HG03460 (cell line): ENCODE measurements at regions not wholly inside any gene's neighbourhood (a gene's known extent, or its start where the extent isn't known, plus 50 kb on each side); places are given as distances from the start of the nearest gene placed in this dataset.
"Not testable (repeated sequence)": the region's sequence is repeated elsewhere in the genome, so short reads cannot be mapped to it uniquely, and the experiment has no call there.

Experiments used
- ATAC-seq: cut with Tn5 transposase; IDR thresholded peaks from one replicate; pipeline ENCODE4 v1.9.1; 2021; ENCODE audit not compliant: unreplicated experiment

DNA sequence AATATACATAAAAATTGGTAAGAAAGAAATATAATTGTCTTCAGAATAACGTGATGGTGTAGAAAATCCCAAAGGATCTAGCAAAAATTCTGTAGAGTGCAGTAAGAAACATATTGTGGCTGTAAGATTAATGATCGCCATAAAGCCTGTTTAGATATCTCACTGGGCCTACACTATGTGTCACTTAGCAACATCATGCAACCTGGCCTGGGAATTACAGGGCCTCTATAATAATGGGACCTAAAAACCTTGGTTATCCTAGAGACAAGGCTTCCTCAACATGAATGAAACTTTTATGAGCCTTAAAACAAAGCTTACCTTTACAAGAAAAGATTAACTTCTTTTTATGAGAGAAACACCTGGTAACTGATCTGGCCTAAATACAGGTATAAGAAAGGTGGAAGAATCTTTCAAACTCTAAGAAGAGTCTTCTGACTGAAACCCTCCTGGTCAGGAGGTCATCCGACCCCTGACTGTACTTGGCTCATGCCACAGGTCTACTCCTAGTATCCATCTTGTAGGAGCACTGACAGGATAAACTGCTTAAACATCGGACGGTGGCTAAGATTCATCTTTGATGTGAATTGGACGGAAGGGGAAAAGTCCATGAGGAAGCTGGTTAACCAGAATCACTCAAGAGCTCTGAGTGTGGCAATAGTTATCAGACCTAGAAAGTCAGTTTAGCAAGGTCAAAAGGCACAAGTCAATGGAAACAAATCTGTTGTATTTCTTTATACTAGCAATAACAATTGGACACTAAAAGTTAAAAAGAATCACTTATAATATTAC lies 1155.1 kb upstream of the SORCS1 start:
- ATAC-seq, result no peak

- ATAC-seq, result not testable (repeated sequence)
Observed at GRCh38 chr10:108315636-108316035, 1151.1 kb upstream of the SORCS1 start.

DNA sequence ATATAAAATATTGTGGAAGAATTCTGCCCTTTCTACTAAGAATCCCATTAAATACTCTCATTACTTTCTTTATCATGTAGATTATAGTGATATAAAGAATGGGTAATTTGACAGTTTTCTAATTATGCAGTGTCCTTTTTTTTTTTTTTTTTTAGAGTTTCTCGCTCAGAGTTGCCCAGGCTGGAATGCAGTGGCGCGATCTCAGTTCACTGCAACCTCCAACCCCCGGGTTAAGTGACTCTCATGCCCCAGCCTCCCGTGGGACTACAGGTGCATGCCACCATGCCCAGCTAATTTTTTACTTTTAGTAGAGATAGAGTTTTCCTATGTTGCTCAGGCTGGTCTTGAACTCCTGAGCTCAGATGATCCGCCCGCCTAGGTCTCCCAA lies 1143.4 kb upstream of the SORCS1 start:
- ATAC-seq, result no peak

- ATAC-seq, result no peak
Observed at GRCh38 chr10:108307250-108307924, 1142.9 kb upstream of the SORCS1 start.

GRCh38 chr10:108303149-108303548 lies 1138.6 kb upstream of the SORCS1 start:
- ATAC-seq, result no peak

- no peak for ATAC-seq
Observed at GRCh38 chr10:108301002-108301401, 1136.5 kb upstream of the SORCS1 start.

GRCh38 chr10:108290823-108291222 lies 1126.3 kb upstream of the SORCS1 start:
- ATAC-seq, result no peak

GRCh38 chr10:108275895-108276685 lies 1111.6 kb upstream of the SORCS1 start:
- ATAC-seq, result no peak

DNA sequence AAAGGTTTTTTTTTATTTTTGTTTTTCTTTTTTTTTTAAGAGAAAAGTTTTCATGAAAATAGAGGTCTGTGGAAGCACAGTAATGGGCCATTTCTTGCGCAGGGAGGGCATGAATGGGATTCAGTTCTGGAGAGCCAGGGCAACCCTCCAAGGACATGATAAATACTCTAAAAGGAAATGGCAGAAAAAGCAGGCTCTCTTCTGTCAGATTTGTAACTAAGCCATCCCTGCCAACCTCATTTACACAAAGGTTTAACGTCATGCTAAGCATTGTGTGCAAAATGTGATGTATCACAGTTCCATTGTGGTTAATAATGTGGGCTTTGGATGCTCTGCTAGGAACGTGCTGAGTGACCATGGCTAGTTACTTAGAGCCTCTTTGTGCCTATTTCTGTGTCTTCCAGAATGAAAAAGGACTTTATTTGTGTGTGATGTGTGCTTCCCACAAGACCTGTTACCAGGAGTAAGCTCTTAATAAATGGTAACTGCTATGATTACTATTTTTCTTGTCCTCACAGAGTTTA lies 1095.9 kb upstream of the SORCS1 start:
- ATAC-seq, result no peak

DNA sequence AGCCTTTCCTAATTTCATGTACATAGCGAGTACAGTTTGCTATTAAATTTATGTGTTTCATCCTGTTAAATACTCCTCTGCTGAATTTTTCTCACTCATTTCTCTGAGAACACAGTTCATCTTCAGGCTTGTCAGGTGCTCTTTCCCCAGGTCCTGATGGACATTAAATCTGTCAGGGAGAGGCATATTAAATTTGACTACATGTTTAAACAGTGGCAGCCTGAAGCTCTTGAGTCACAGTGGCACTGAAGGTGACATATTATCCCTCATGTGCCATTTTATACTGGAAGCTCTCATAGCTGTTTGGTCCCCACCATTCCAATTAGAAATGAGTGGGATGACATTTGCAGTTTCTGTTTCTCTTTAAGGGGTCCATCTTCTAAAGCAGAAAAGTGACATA lies 1089.6 kb upstream of the SORCS1 start:
- ATAC-seq, result no peak

DNA sequence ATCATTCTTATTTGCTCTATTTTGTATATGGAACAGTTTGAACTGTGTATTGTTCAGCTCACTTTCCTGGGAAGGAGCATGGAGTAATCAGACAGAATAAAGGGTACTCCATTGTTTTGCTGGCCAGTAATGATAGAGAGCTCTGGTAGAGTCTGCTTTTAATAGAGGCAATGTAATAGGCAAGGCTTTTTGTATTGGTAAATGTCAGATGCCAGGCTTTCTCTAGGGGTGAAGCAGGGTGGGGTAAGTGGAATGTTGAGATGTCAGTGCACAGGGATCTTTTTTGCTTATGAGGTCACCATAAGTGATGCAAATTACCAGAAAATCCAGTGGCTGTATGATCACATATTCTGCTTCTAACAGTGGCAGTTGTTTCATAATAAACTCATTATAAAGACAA lies 1088.3 kb upstream of the SORCS1 start:
- ATAC-seq, result no peak

GRCh38 chr10:108250936-108251620 lies 1086.6 kb upstream of the SORCS1 start:
- ATAC-seq, result no peak

GRCh38 chr10:108249940-108250339 lies 1085.4 kb upstream of the SORCS1 start:
- ATAC-seq, result no peak

DNA sequence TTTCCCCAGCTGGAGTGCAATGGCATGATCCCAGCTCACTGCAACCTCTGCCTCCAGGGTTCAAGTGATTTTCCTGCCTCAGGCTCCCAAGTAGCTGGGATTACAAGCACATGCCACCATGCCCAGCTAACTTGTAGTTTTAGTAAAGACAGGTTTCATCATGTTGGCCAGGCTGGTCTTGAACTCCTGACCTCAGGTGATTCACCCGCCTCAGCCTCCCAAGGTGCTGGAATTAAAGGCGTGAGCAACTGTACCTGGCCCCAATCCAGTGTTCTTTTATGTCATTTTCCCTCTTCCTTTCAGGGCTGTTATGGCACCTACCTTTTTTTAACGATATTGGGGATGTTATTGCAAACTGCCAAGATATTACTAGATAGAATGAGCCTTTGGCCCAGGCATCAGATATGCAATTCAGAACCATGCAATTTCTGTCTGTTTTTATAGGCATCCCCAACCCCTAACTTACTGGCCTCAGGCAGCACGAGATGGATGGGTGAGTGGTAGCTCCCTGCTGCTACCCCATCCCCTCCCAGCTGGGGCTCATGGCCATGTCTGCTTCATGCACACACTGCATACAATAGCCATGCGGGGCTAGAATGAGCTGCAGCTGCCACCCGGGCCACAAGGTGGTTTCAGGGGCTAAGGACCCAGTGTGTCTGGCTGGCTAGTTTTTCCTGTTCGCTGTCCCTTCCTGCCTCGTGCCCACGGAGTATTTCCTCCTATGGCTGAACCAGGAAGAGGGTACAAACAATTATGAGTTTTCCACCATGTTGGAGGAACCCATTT lies 1080.1 kb upstream of the SORCS1 start:
- no peak for ATAC-seq

DNA sequence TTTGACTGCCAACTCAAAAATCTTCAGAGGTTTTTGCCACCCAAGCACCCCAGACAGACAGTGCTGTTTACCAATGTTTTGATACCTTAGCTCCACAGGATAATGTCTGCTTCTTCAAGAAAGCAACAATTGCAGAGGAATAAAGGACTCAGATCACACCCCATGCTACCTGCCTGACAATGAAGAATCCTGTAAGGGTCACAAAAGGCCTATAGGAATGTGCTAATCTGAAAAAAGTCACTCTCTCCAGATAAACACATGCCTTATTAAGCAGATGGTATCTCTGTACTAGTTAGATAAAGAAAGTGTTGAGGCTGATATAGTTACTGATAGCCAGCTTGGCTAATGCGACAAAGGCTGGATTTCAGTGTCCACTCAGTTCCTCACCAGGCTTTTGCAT lies 1076.7 kb upstream of the SORCS1 start:
- no peak for ATAC-seq

DNA sequence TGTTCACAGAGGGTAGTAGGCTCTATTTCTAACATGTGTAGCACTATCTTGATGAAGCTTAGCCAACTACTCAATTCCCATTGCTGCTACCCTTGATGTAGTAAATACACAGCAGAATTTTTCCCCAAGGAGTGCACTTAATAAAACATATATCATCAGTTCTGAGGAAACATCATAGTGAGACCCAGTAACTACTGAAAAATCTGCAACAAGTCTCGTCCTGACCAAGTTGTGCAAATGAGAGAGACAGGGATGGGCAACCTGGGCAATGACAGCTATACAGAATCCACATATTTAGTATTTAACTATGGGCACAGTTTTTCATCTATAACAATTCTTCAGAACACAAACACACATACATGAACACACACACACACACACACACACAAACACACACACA lies 1073.8 kb upstream of the SORCS1 start:
- ATAC-seq, result no peak

GRCh38 chr10:108230478-108231170 lies 1066.1 kb upstream of the SORCS1 start:
- ATAC-seq, result no peak

DNA sequence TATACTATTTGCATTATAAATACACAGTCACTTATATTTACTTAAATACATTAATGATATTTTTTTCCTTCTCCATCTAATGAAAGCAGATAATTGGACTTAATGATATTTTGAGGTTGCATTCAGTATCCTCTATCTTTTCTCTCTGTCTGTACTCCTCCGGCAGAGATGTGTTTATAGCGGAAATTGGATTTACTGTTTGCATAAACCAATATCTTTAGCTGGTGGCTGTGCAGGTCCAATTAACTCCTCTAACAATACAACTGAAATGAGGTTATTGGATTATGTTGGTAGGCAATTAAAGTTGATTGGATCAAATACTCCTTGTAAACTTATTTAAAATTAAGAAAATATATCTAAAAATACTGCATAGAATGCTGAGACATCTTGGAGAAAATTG lies 1044.2 kb upstream of the SORCS1 start:
- ATAC-seq, result no peak

DNA sequence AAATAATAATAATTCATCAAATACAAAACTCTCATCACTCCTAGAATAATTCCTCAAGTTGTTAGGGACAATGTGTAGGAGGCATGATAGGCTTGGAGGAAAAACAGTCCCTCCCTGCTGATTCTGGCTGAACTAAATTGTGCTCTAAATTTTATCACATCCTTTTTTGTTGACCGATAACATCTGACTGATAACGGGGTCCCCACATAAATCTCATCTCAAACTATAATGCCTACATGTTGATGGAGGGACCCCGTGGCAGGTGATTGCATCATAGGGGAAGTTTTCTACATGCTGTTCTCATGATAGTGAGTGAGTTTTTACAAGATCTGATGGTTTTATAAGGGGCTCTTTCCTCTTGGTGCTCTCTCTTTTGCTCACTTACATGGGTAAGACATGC lies 1043.5 kb upstream of the SORCS1 start:
- no peak for ATAC-seq
